HCT116 (cell line): ENCODE measurements at regions not wholly inside any gene's neighbourhood (a gene's known extent, or its start where the extent isn't known, plus 50 kb on each side); places are given as distances from the start of the nearest gene placed in this dataset.

Source experiments
- ATAC-seq: fragments of 200-7000 bp; cut with Tn5 transposase; 2 replicates; pipeline ENCODE4 v1.9.1; 2020; ENCODE audit warnings: mild to moderate bottlenecking, moderate library complexity
- BruUV-seq: library from RNA; stranded (reverse); fragments of 400-500 nt; replicated peaks from 2 replicates; lab custom pipeline; 2021; lab: Mats Ljungman, UMichigan
- CTCF ChIA-PET: fragments of 300-600 bp; sonication (Branson Sonifier 250); formaldehyde crosslinking; loops from one replicate; lab custom pipeline; 2021; ENCODE audit warnings: antibody characterized with exemption; lab: Charles Lee
- POLR2A ChIA-PET: fragments of 300-600, 350-600 bp; sonication (Branson Sonifier 250); formaldehyde crosslinking; loops from one replicate; lab custom pipeline; 2021; ENCODE audit warnings: antibody characterized with exemption; lab: Charles Lee
- RAD21 ChIA-PET, 2 experiments: fragments of 300-600 bp; sonication (Branson Sonifier 250); formaldehyde crosslinking; loops; one replicate each; lab custom pipeline; 2023; ENCODE audit warnings: low total read pairs in 2 of 2; ENCODE audit not compliant: uncharacterized antibody in 2 of 2, unreplicated experiment in 2 of 2, low non-redundant PET in 1 of 2; lab: Charles Lee
- DNase-seq: peaks from one replicate; pipeline ENCODE4 v3.0.0-alpha.2; 2010; ENCODE audit warnings: low read depth, low spot score
- H2AFZ ChIP-seq: fragments of 200-600 bp; shearing (Covaris generic), sonication (generic); 2 replicates; pipeline ENCODE4 v1.6.1; 2017; ENCODE audit warnings: low read depth, mixed run types, mixed read lengths, antibody characterized with exemption, low read length; ENCODE audit not compliant: poor library complexity, severe bottlenecking
- H3K27ac ChIP-seq: 2 replicates; pipeline ENCODE4 v1.5.1; 2012; ENCODE audit warnings: low read depth, low read length
- H3K27me3 ChIP-seq: fragments of 200-600 bp; sonication (generic); 2 replicates; pipeline ENCODE4 v1.6.1; 2016; ENCODE audit warnings: mixed run types, low read length, mixed read lengths; ENCODE audit not compliant: insufficient read depth
- H3K36me3 ChIP-seq, 2 experiments: fragments of 200-500 bp in 1 of 2; fragments of 200-600 bp in 1 of 2; sonication (Bioruptor generic) in 1 of 2; sonication (generic) in 1 of 2; 2 replicates each; pipeline versions ENCODE4 v1.5.1 to v1.6.1; 2014 to 2016; ENCODE audit warnings: low read length in 2 of 2, inconsistent platforms in 1 of 2, mixed read lengths in 1 of 2, mixed run types in 1 of 2; ENCODE audit not compliant: insufficient read depth in 2 of 2, control insufficient read depth in 1 of 2
- H3K4me1 ChIP-seq, 2 experiments: fragments of 200-600 bp in 1 of 2; sonication (generic) in 1 of 2; 2 replicates each; pipeline versions ENCODE4 v1.5.1 to v1.6.1; 2012 to 2017; ENCODE audit warnings: low read length in 2 of 2, inconsistent platforms in 1 of 2, mild to moderate bottlenecking in 1 of 2, mixed read lengths in 1 of 2, mixed run types in 1 of 2, moderate library complexity in 1 of 2; ENCODE audit not compliant: insufficient read depth in 2 of 2, control insufficient read depth in 1 of 2
- H3K4me2 ChIP-seq: fragments of 200-600 bp; sonication (generic); 2 replicates; pipeline ENCODE4 v1.6.1; 2017; ENCODE audit warnings: mixed run types, low read length, mixed read lengths
- H3K4me3 ChIP-seq, 2 experiments: fragments of 200-600 bp in 1 of 2; sonication (generic) in 1 of 2; replicated peaks in 1 of 2; 2 replicates each; pipeline ENCODE4 v1.5.1; 2011 to 2016; ENCODE audit warnings: low read length in 2 of 2, control low read depth in 1 of 2, low read depth in 1 of 2, mild to moderate bottlenecking in 1 of 2, mixed read lengths in 1 of 2, mixed run types in 1 of 2
- H3K79me2 ChIP-seq: fragments of 200-600 bp; sonication (generic); 2 replicates; pipeline ENCODE4 v1.6.1; 2017; ENCODE audit warnings: mild to moderate bottlenecking, mixed run types, low read length, moderate library complexity, mixed read lengths; ENCODE audit not compliant: insufficient read depth
- H3K9ac ChIP-seq: fragments of 200-600 bp; sonication (generic); 2 replicates; pipeline ENCODE4 v1.6.1; 2016; ENCODE audit warnings: low read length, mixed read lengths
- H3K9me2 ChIP-seq: fragments of 200-600 bp; sonication (generic), shearing (Covaris generic); 2 replicates; pipeline ENCODE4 v1.6.1; 2017; ENCODE audit warnings: mixed run types, mild to moderate bottlenecking, moderate library complexity; ENCODE audit not compliant: insufficient read depth
- H3K9me3 ChIP-seq, 2 experiments: fragments of 200-500 bp in 1 of 2; fragments of 200-600 bp in 1 of 2; sonication (Bioruptor generic) in 1 of 2; sonication (generic) in 1 of 2; 2 replicates each; pipeline ENCODE4 v1.6.1; 2014 to 2017; ENCODE audit warnings: low read length in 2 of 2, mixed read lengths in 2 of 2, inconsistent platforms in 1 of 2, low read depth in 1 of 2, mild to moderate bottlenecking in 1 of 2, mixed run types in 1 of 2, moderate library complexity in 1 of 2; ENCODE audit not compliant: control insufficient read depth in 1 of 2, insufficient read depth in 1 of 2
- H4K20me1 ChIP-seq: fragments of 200-600 bp; sonication (generic), shearing (Covaris generic); 2 replicates; pipeline ENCODE4 v1.6.1; 2017; ENCODE audit warnings: mixed run types, mild to moderate bottlenecking, moderate library complexity; ENCODE audit not compliant: insufficient read depth
- CBX3 ChIP-seq: IDR thresholded peaks from 2 replicates; pipeline ENCODE4 v1.6.1; 2012; ENCODE audit warnings: low read depth
- CEBPB ChIP-seq: IDR thresholded peaks from 2 replicates; pipeline ENCODE4 v1.6.1; 2012; ENCODE audit warnings: low read depth
- EGR1 ChIP-seq: IDR thresholded peaks from 2 replicates; pipeline ENCODE4 v1.6.1; 2012; ENCODE audit warnings: low read depth
- EZH2phosphoT487 ChIP-seq: fragments of 200-600 bp; IDR thresholded peaks from 2 replicates; pipeline ENCODE4 v1.6.1; 2018; ENCODE audit warnings: antibody characterized with exemption, borderline replicate concordance
- FOSL1 ChIP-seq: IDR thresholded peaks from 2 replicates; pipeline ENCODE4 v1.6.1; 2012; ENCODE audit warnings: low read depth
- JUND ChIP-seq: IDR thresholded peaks from 2 replicates; pipeline ENCODE4 v1.6.1; 2012
- POLR2A ChIP-seq: IDR thresholded peaks from 2 replicates; pipeline ENCODE4 v1.7.0; 2011; ENCODE audit warnings: borderline replicate concordance; ENCODE audit not compliant: insufficient read depth, insufficient read length; ENCODE audit errors: extremely low read depth
- POLR2AphosphoS5 ChIP-seq: IDR thresholded peaks from 2 replicates; pipeline ENCODE4 v1.6.1; 2011; ENCODE audit warnings: mild to moderate bottlenecking, low read depth, low read length, moderate library complexity
- RAD21 ChIP-seq: IDR thresholded peaks from 2 replicates; pipeline ENCODE4 v1.6.1; 2012; ENCODE audit warnings: low read depth, mild to moderate bottlenecking
- SIN3A ChIP-seq: IDR thresholded peaks from 2 replicates; pipeline ENCODE4 v1.6.1; 2012; ENCODE audit warnings: low read depth
- SRF ChIP-seq: IDR thresholded peaks from 2 replicates; pipeline ENCODE4 v1.6.1; 2012; ENCODE audit warnings: low read depth
- TCF7L2 ChIP-seq: IDR thresholded peaks from 2 replicates; pipeline ENCODE4 v1.7.0; 2011; ENCODE audit warnings: borderline replicate concordance, inconsistent platforms; ENCODE audit not compliant: insufficient read depth, insufficient read length; ENCODE audit errors: extremely low read depth
- YY1 ChIP-seq: IDR thresholded peaks from 2 replicates; pipeline ENCODE4 v1.6.1; 2011; ENCODE audit warnings: low read length, low read depth, moderate library complexity, mild to moderate bottlenecking; ENCODE audit not compliant: insufficient replicate concordance; ENCODE audit errors: extremely low read depth
- ZFX ChIP-seq: fragments of 450-650 bp; IDR thresholded peaks from 2 replicates; pipeline ENCODE4 v1.6.1; 2017
- intact Hi-C: fragments of 100-400 bp; cut with micrococcal nuclease; formaldehyde crosslinking; loops from 2 replicates; pipeline ENCODE4 v1.10.0; 2022
- TF ChIP-seq, protein P1 (sequence below): IDR thresholded peaks from 2 replicates; pipeline ENCODE4 v1.6.1; 2012
- TF ChIP-seq, protein P2 (sequence below): IDR thresholded peaks from 2 replicates; pipeline ENCODE4 v1.6.1; 2012
- TF ChIP-seq, protein P3 (sequence below), 3 experiments: fragments of 200-600 bp in 1 of 3; sonication (generic) in 1 of 3; IDR thresholded peaks in 2 of 3; conservative IDR thresholded peaks in 1 of 3; 2 replicates each; pipeline ENCODE4 v1.5.1; 2012 to 2017; ENCODE audit warnings: low read depth in 2 of 3, low read length in 2 of 3, antibody characterized with exemption in 1 of 3, borderline replicate concordance in 1 of 3, control low read depth in 1 of 3, mild to moderate bottlenecking in 1 of 3, mixed read lengths in 1 of 3, mixed run types in 1 of 3, moderate library complexity in 1 of 3; ENCODE audit not compliant: insufficient read depth in 1 of 3

DNA sequence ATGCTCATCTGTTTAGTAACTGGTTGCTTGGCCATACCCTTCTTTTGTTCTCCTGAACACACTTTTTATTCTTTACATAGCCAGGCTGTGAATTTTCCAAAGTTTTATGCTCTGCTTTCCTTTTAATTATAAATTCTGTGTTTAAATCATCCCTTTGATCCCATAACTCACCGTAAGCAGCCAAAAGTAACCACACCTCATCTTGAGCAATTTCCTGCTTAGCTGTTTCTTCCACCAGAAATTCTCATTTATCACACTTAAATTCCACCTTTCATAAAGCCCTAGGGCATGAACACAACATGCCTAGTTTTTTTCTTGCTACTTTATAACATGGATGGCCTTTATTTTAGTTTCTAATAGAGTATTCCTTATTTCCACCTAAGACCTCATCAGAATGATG lies 510.7 kb downstream of the C12orf50 start:
- H3K9me3 ChIP-seq: no peaks in the 10 kb centered on the region
- no TSS peak for BruUV-seq

More for the DNA sequence above, 510.7 kb downstream of the C12orf50 start:
- Histone ChIP-seq H3K27me3 (no peaks in the 10 kb centered on the region), H3K9me2 (no peaks in the 10 kb centered on the region), H3K4me2 (no peak overlapping the region), H4K20me1 (no peaks in the 10 kb centered on the region), H3K4me1 (no peaks in the 10 kb centered on the region), H3K4me3 (no peak overlapping the region), H3K9ac (no peak overlapping the region), H2AFZ (no peak overlapping the region), H3K36me3 (no peaks in the 10 kb centered on the region), H3K27ac (no peak overlapping the region), H3K79me2 (no peaks in the 10 kb centered on the region)
- intact Hi-C loops: no loop called here
- CTCF ChIA-PET: no interaction called here
- DNase-seq (no peak), ATAC-seq (no peak)
- TF ChIP-seq, protein P1, sequence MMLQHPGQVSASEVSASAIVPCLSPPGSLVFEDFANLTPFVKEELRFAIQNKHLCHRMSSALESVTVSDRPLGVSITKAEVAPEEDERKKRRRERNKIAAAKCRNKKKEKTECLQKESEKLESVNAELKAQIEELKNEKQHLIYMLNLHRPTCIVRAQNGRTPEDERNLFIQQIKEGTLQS: no peak
- no peak for TF ChIP-seq POLR2A
- TF ChIP-seq CEBPB: no peak
- no peak for TF ChIP-seq ZFX
- no peak for TF ChIP-seq JUND
- TF ChIP-seq SRF: no peak
- no peak for TF ChIP-seq EGR1
- no peak for TF ChIP-seq CBX3
- no peak for TF ChIP-seq TCF7L2
- no peak for TF ChIP-seq YY1
- TF ChIP-seq RAD21: no peak
- TF ChIP-seq, protein P2, sequence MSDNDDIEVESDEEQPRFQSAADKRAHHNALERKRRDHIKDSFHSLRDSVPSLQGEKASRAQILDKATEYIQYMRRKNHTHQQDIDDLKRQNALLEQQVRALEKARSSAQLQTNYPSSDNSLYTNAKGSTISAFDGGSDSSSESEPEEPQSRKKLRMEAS: no peak
- TF ChIP-seq, protein P3, sequence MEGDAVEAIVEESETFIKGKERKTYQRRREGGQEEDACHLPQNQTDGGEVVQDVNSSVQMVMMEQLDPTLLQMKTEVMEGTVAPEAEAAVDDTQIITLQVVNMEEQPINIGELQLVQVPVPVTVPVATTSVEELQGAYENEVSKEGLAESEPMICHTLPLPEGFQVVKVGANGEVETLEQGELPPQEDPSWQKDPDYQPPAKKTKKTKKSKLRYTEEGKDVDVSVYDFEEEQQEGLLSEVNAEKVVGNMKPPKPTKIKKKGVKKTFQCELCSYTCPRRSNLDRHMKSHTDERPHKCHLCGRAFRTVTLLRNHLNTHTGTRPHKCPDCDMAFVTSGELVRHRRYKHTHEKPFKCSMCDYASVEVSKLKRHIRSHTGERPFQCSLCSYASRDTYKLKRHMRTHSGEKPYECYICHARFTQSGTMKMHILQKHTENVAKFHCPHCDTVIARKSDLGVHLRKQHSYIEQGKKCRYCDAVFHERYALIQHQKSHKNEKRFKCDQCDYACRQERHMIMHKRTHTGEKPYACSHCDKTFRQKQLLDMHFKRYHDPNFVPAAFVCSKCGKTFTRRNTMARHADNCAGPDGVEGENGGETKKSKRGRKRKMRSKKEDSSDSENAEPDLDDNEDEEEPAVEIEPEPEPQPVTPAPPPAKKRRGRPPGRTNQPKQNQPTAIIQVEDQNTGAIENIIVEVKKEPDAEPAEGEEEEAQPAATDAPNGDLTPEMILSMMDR (IDR thresholded peaks at IDR 0.05 in 2 of 3, conservative IDR thresholded peaks at IDR 0.05 in 1 of 3; ENCODE audit: borderline replicate concordance in 1 of 3, insufficient read depth in 1 of 3, low read depth in 2 of 3, low read length in 2 of 3): no peak
- TF ChIP-seq EZH2phosphoT487: no peak
- TF ChIP-seq FOSL1: no peak
- no peak for TF ChIP-seq POLR2AphosphoS5
- TF ChIP-seq SIN3A: no peak
- RAD21 ChIA-PET: no interaction called here
- POLR2A ChIA-PET: no interaction called here
